K562 (cell line): ENCODE measurements at regions not wholly inside any gene's neighbourhood (a gene's known extent, or its start where the extent isn't known, plus 50 kb on each side); places are given as distances from the start of the nearest gene placed in this dataset.

Source experiments
- ATAC-seq: fragments of 200-7000 bp; cut with Tn5 transposase; 3 replicates; pipeline ENCODE4 v1.9.1; 2020; ENCODE audit warnings: moderate library complexity
- BruUV-seq: library from RNA; stranded (reverse); fragments of 400-500 nt; replicated peaks from 2 replicates; lab custom pipeline; 2021; lab: Mats Ljungman, UMichigan
- CTCF ChIA-PET: fragments of 300-600 bp; formaldehyde crosslinking; extraction: SDS; loops from one replicate; lab custom pipeline; 2021; ENCODE audit warnings: low intra/inter-chr PET ratio; lab: Yijun Ruan, JAX
- POLR2A ChIA-PET: fragments of 300-600, 350-650 bp; sonication (Branson Sonifier 250); formaldehyde crosslinking; extraction: SDS; loops from one replicate; lab custom pipeline; 2021; ENCODE audit warnings: antibody characterized with exemption, inconsistent platforms; lab: Yijun Ruan, JAX
- DNase-seq, 4 experiments: peaks; one replicate each; pipeline versions ENCODE4 v3.0.0 to v3.0.0-alpha.2; 2011 to 2018; ENCODE audit warnings: low spot score in 3 of 4, mixed read lengths in 3 of 4; ENCODE audit errors: extremely low read depth in 1 of 4
- FAIRE-seq: peaks from 2 replicates; lab custom pipeline; 2011; peaks lifted over from hg19 to GRCh38; lab: Jason Lieb, UNC
- H2AFZ ChIP-seq: 2 replicates; pipeline ENCODE4 v1.6.0; 2011; ENCODE audit warnings: low read depth, low read length, control low read depth, inconsistent platforms
- H3K27ac ChIP-seq: fragments of 200-600 bp; 3 replicates; pipeline ENCODE4 v1.8.0; 2011; ENCODE audit warnings: low read depth, mild to moderate bottlenecking, control low read depth, inconsistent platforms, low read length, moderate library complexity, mixed read lengths; ENCODE audit errors: extremely low read depth
- H3K27me3 ChIP-seq, 2 experiments: fragments of 300-600 bp in 1 of 2; 2 replicates in 1 of 2; 3 replicates in 1 of 2; pipeline versions ENCODE4 v1.6.0 to v1.8.0; 2011; ENCODE audit warnings: inconsistent platforms in 2 of 2, low read length in 2 of 2, mild to moderate bottlenecking in 1 of 2, mixed read lengths in 1 of 2, moderate library complexity in 1 of 2; ENCODE audit not compliant: control insufficient read depth in 2 of 2, insufficient read depth in 2 of 2
- H3K36me3 ChIP-seq: fragments of 300-600 bp; 3 replicates; pipeline ENCODE4 v1.8.0; 2011; ENCODE audit warnings: mild to moderate bottlenecking, low read length, inconsistent platforms; ENCODE audit not compliant: control insufficient read depth, insufficient read depth
- H3K4me1 ChIP-seq, 2 experiments: fragments of 200-600 bp in 1 of 2; replicated peaks in 1 of 2; 2 replicates in 1 of 2; 3 replicates in 1 of 2; pipeline versions ENCODE4 v1.5.1 to v1.8.0; 2011; ENCODE audit warnings: inconsistent platforms in 2 of 2, low read length in 2 of 2, mild to moderate bottlenecking in 1 of 2, mixed read lengths in 1 of 2, moderate library complexity in 1 of 2; ENCODE audit not compliant: control insufficient read depth in 2 of 2, insufficient read depth in 2 of 2
- H3K4me2 ChIP-seq: 2 replicates; pipeline ENCODE4 v1.6.1; 2011; ENCODE audit warnings: low read length, control low read depth, inconsistent platforms, mixed read lengths; ENCODE audit not compliant: insufficient read depth
- H3K4me3 ChIP-seq: fragments of 200-600 bp; sonication (generic), shearing (Covaris generic); 2 replicates; pipeline ENCODE4 v1.5.1; 2016; ENCODE audit warnings: control low read depth, inconsistent platforms
- H3K79me2 ChIP-seq: fragments of 200-600 bp; 3 replicates; pipeline ENCODE4 v1.8.0; 2011; ENCODE audit warnings: low read length, inconsistent platforms; ENCODE audit not compliant: control insufficient read depth, insufficient read depth
- H3K9ac ChIP-seq, 2 experiments: 2 replicates each; pipeline versions ENCODE4 v1.6.0 to v1.6.1; 2011; ENCODE audit warnings: low read depth in 2 of 2, low read length in 2 of 2, control low read depth in 1 of 2, inconsistent platforms in 1 of 2, mild to moderate bottlenecking in 1 of 2, mixed read lengths in 1 of 2; ENCODE audit not compliant: insufficient read depth in 1 of 2
- H3K9me1 ChIP-seq: one replicate; pipeline ENCODE4 v1.6.0; 2011; ENCODE audit warnings: inconsistent platforms, mild to moderate bottlenecking, low read length, moderate library complexity; ENCODE audit not compliant: control insufficient read depth, insufficient read depth
- H3K9me3 ChIP-seq: replicated peaks from 2 replicates; pipeline ENCODE4 v1.5.1; 2011; ENCODE audit warnings: low read depth, low read length, inconsistent platforms; ENCODE audit not compliant: control insufficient read depth, insufficient read depth
- H4K20me1 ChIP-seq: replicated peaks from 2 replicates; pipeline ENCODE4 v1.6.1; 2011; ENCODE audit warnings: low read length, inconsistent platforms, mixed read lengths; ENCODE audit not compliant: control insufficient read depth, insufficient read depth
- AFF4 ChIP-seq: sonication (generic); formaldehyde crosslinking; IDR thresholded peaks from 2 replicates; pipeline ENCODE4 v1.8.0; 2023; ENCODE audit warnings: mild to moderate bottlenecking, missing genetic modification reagents
- HNRNPLL ChIP-seq: fragments of 200-400 bp; formaldehyde crosslinking; IDR thresholded peaks from 2 replicates; pipeline ENCODE4 v1.6.1; 2017; ENCODE audit warnings: low read length, low read depth, mild to moderate bottlenecking; ENCODE audit not compliant: poor library complexity, severe bottlenecking
- RBM15 ChIP-seq: fragments of 200-400 bp; formaldehyde crosslinking; IDR thresholded peaks from 2 replicates; pipeline ENCODE4 v1.6.1; 2018; ENCODE audit warnings: mild to moderate bottlenecking, low read length, moderate library complexity; ENCODE audit not compliant: insufficient read depth
- RBM17 ChIP-seq: fragments of 200-400 bp; formaldehyde crosslinking; IDR thresholded peaks from 2 replicates; pipeline ENCODE4 v1.6.1; 2017; ENCODE audit warnings: low read depth, mild to moderate bottlenecking, low read length, borderline replicate concordance
- SMAD2 ChIP-seq: fragments of 150-350 bp; IDR thresholded peaks from 2 replicates; pipeline ENCODE4 v1.6.1; 2014; ENCODE audit warnings: low read depth, mild to moderate bottlenecking, low read length
- XRCC3 ChIP-seq: fragments of 450-650 bp; IDR thresholded peaks from 2 replicates; pipeline ENCODE4 v1.6.1; 2017; ENCODE audit warnings: mild to moderate bottlenecking, moderate library complexity
- WGBS: fragments of 100-300 bp; shearing (Covaris generic); methylation state at CpG from one replicate; pipeline ENCODE4 v1.1.6; 2016; ENCODE audit warnings: low coverage, mixed read lengths; ENCODE audit not compliant: insufficient coverage; ENCODE audit errors: missing lambda C conversion rate; 5-methylcytosine and 5-hydroxymethylcytosine counted together
- in situ Hi-C: fragments of 300-500 bp; cut with MboI; formaldehyde crosslinking; loops from 4 replicates; pipeline ENCODE4 v1.15.0; 2018; ENCODE audit warnings: inconsistent platforms, mixed read lengths
- intact Hi-C: fragments of 100-400 bp; cut with micrococcal nuclease; formaldehyde crosslinking; loops from 2 replicates; pipeline ENCODE4 v1.14.2; 2022

GRCh38 chr2:145203891-145204290, 684.0 kb upstream of the ZEB2 start:
- no TSS peak for BruUV-seq
- Histone ChIP-seq H3K4me3 (no peak overlapping the region), H3K4me1 (peaks cover 0 to 10% of the 10 kb centered on the region in 2 experiments; a peak in 3 of 5 replicates), H3K79me2 (no peaks in the 10 kb centered on the region), H3K9ac (no peak overlapping the region), H3K9me3 (no peaks in the 10 kb centered on the region), H3K4me2 (no peak overlapping the region), H3K36me3 (no peaks in the 10 kb centered on the region), H4K20me1 (no peaks in the 10 kb centered on the region), H3K27me3 (no peaks in the 10 kb centered on the region), H2AFZ (no peak overlapping the region), H3K27ac (no peak overlapping the region), H3K9me1 (no peaks in the 10 kb centered on the region)
- in situ Hi-C loops, result no loop called here
- intact Hi-C loops, result no loop called here
- FAIRE-seq (no peak), ATAC-seq (peak; percentile 47; the same call in 2 of the 3 replicates), DNase-seq (no peak)
- CTCF ChIA-PET, result no interaction called here
- TF ChIP-seq XRCC3, result no peak
- TF ChIP-seq AFF4, result no peak
- no peak for TF ChIP-seq RBM17
- TF ChIP-seq HNRNPLL, result no peak
- no peak for TF ChIP-seq RBM15
- TF ChIP-seq SMAD2, result no peak
- POLR2A ChIA-PET, result interaction anchor here (0.6 kb wide), 1 partner anchor 8 kb away, joined by 3 read pairs; no protein-coding TSS in a partner anchor
- 68% methylated on average over 2 of the region's 2 CpGs for WGBS
